Esophagus mucosa (tissue), 1 donor: ENCODE measurements at regions not wholly inside any gene's neighbourhood (a gene's known extent, or its start where the extent isn't known, plus 50 kb on each side); places are given as distances from the start of the nearest gene placed in this dataset.
"Not testable (repeated sequence)": the region's sequence is repeated elsewhere in the genome, so short reads cannot be mapped to it uniquely, and the experiment has no call there.

ENCODE experiments used
- ATAC-seq: fragments of 200-7000 bp; cut with Tn5 transposase; one replicate; pipeline ENCODE4 v1.9.1; 2020
- donor health status: DM: yes; HTN: yes; CAD: no.

- ATAC-seq, result no peak
These were observed 287.0 kb upstream of the OR4E1 start for GRCh38 chr14:21960636-21961035.

GRCh38 chr14:21941885-21942284 is 268.3 kb upstream of the OR4E1 start:
- no peak for ATAC-seq

GRCh38 chr14:21940887-21941856 is 267.6 kb upstream of the OR4E1 start:
- ATAC-seq, result no peak

GRCh38 chr14:21939836-21940235 is 266.2 kb upstream of the OR4E1 start:
- no peak for ATAC-seq

GRCh38 chr14:21937996-21938395 is 264.4 kb upstream of the OR4E1 start:
- ATAC-seq, result no peak

GRCh38 chr14:21933681-21934080 is 260.1 kb upstream of the OR4E1 start:
- no peak for ATAC-seq

- peak; percentile 60 for ATAC-seq
These were observed 250.9 kb upstream of the OR4E1 start for GRCh38 chr14:21924479-21924878.

- ATAC-seq, result peak; percentile 79
These were observed 250.2 kb upstream of the OR4E1 start for GRCh38 chr14:21923820-21924219.

GRCh38 chr14:21921453-21921852 is 247.8 kb upstream of the OR4E1 start:
- ATAC-seq, result no peak

GRCh38 chr14:21917699-21918436 is 244.2 kb upstream of the OR4E1 start:
- no peak for ATAC-seq

GRCh38 chr14:21915826-21916225 is 242.2 kb upstream of the OR4E1 start:
- ATAC-seq, result peak; percentile 55

GRCh38 chr14:21913759-21914158 is 240.1 kb upstream of the OR4E1 start:
- peak; percentile 46 for ATAC-seq

- no peak for ATAC-seq
These were observed 238.7 kb upstream of the OR4E1 start for GRCh38 chr14:21912367-21912766.

GRCh38 chr14:21911877-21912276 is 238.3 kb upstream of the OR4E1 start:
- no peak for ATAC-seq

GRCh38 chr14:21910260-21910659 is 236.6 kb upstream of the OR4E1 start:
- no peak for ATAC-seq

GRCh38 chr14:21902561-21903181 is 229.1 kb upstream of the OR4E1 start:
- ATAC-seq, result no peak

GRCh38 chr14:21894898-21895194 is 221.2 kb upstream of the OR4E1 start:
- ATAC-seq, result not testable (repeated sequence)

- ATAC-seq, result peak; percentile 22
These were observed 220.6 kb upstream of the OR4E1 start for GRCh38 chr14:21894003-21894897.

GRCh38 chr14:21891921-21892320 is 218.3 kb upstream of the OR4E1 start:
- ATAC-seq, result no peak

- no peak for ATAC-seq
These were observed 211.4 kb upstream of the OR4E1 start for GRCh38 chr14:21884995-21885394.

GRCh38 chr14:21882226-21882625 is 208.6 kb upstream of the OR4E1 start:
- no peak for ATAC-seq

- ATAC-seq, result no peak
These were observed 207.3 kb upstream of the OR4E1 start for GRCh38 chr14:21880918-21881317.
